Neuronal stem cell (in vitro differentiated cells): ENCODE measurements at regions not wholly inside any gene's neighbourhood (a gene's known extent, or its start where the extent isn't known, plus 50 kb on each side); places are given as distances from the start of the nearest gene placed in this dataset.

Experiments
- DNase-seq: peaks from one replicate; pipeline ENCODE4 v3.0.0-alpha.2; 2013; ENCODE audit warnings: low spot score
- H2AFZ ChIP-seq: one replicate; pipeline ENCODE4 v1.6.1; 2013; ENCODE audit warnings: mild to moderate bottlenecking, low read length, inconsistent platforms
- H2AK5ac ChIP-seq: 2 replicates; pipeline ENCODE4 v1.6.1; 2013; ENCODE audit warnings: low read depth, mild to moderate bottlenecking, inconsistent platforms, low read length, moderate library complexity, mixed read lengths
- H2BK120ac ChIP-seq: 2 replicates; pipeline ENCODE4 v1.6.1; 2013; ENCODE audit warnings: low read depth, mild to moderate bottlenecking, inconsistent platforms, low read length, moderate library complexity, mixed read lengths
- H2BK12ac ChIP-seq: one replicate; pipeline ENCODE4 v1.6.1; 2013; ENCODE audit warnings: low read length, inconsistent platforms
- H2BK15ac ChIP-seq: 2 replicates; pipeline ENCODE4 v1.6.1; 2013; ENCODE audit warnings: mild to moderate bottlenecking, low read length, inconsistent platforms, mixed read lengths
- H2BK5ac ChIP-seq: one replicate; pipeline ENCODE4 v1.6.1; 2013; ENCODE audit warnings: inconsistent platforms, mild to moderate bottlenecking, low read length, moderate library complexity
- H3K14ac ChIP-seq: one replicate; pipeline ENCODE4 v1.6.1; 2013; ENCODE audit warnings: low read length, inconsistent platforms
- H3K18ac ChIP-seq: 2 replicates; pipeline ENCODE4 v1.6.1; 2013; ENCODE audit warnings: low read length, inconsistent platforms
- H3K23ac ChIP-seq: 2 replicates; pipeline ENCODE4 v1.6.1; 2013; ENCODE audit warnings: low read depth, mild to moderate bottlenecking, mixed read lengths, low read length, inconsistent platforms; ENCODE audit not compliant: poor library complexity
- H3K27ac ChIP-seq: replicated peaks from 3 replicates; pipeline ENCODE4 v1.5.1; 2013; ENCODE audit warnings: low read length, inconsistent platforms
- H3K27me3 ChIP-seq, 3 experiments: 2 replicates each; pipeline ENCODE4 v1.6.1; 2013; ENCODE audit warnings: low read length in 3 of 3, mild to moderate bottlenecking in 2 of 3, inconsistent platforms in 1 of 3, low read depth in 1 of 3, mixed read lengths in 1 of 3, moderate library complexity in 1 of 3; ENCODE audit not compliant: control insufficient read depth in 3 of 3, insufficient read depth in 3 of 3
- H3K36me3 ChIP-seq, 2 donors: replicated peaks in 1 of 2; 2 replicates each; pipeline ENCODE4 v1.6.1; 2013; ENCODE audit warnings: low read length in 2 of 2; ENCODE audit not compliant: control insufficient read depth in 2 of 2, insufficient read depth in 2 of 2
- H3K4ac ChIP-seq: 2 replicates; pipeline ENCODE4 v1.6.1; 2013; ENCODE audit warnings: inconsistent platforms, mild to moderate bottlenecking, low read length, moderate library complexity
- H3K4me1 ChIP-seq, 2 donors: 1 replicate in 1 of 2; 2 replicates in 1 of 2; pipeline ENCODE4 v1.6.1; 2013; ENCODE audit warnings: low read length in 2 of 2, low read depth in 1 of 2; ENCODE audit not compliant: control insufficient read depth in 2 of 2, insufficient read depth in 1 of 2
- H3K4me2 ChIP-seq: one replicate; pipeline ENCODE4 v1.6.1; 2013; ENCODE audit warnings: mild to moderate bottlenecking, low read length, inconsistent platforms; ENCODE audit not compliant: insufficient read depth, poor library complexity, severe bottlenecking
- H3K4me3 ChIP-seq, 2 donors: 2 replicates each; pipeline ENCODE4 v1.5.1; 2013; ENCODE audit warnings: low read length in 2 of 2, mild to moderate bottlenecking in 2 of 2, inconsistent platforms in 1 of 2, moderate library complexity in 1 of 2
- H3K79me1 ChIP-seq: one replicate; pipeline ENCODE4 v1.6.1; 2013; ENCODE audit warnings: low read depth, mild to moderate bottlenecking, inconsistent platforms, low read length, moderate library complexity
- H3K9ac ChIP-seq: one replicate; pipeline ENCODE4 v1.6.1; 2013; ENCODE audit warnings: mild to moderate bottlenecking, low read depth, low read length, inconsistent platforms; ENCODE audit not compliant: poor library complexity
- H3K9me3 ChIP-seq, 2 donors: replicated peaks in 1 of 2; 2 replicates each; pipeline versions ENCODE3 to v1.6.1; 2013; ENCODE audit warnings: low read length in 2 of 2, mild to moderate bottlenecking in 2 of 2, inconsistent platforms in 1 of 2, low read depth in 1 of 2, mixed read lengths in 1 of 2, moderate library complexity in 1 of 2; ENCODE audit not compliant: control insufficient read depth in 2 of 2, insufficient read depth in 1 of 2
- H4K8ac ChIP-seq: one replicate; pipeline ENCODE4 v1.6.1; 2013; ENCODE audit warnings: low read depth, mild to moderate bottlenecking, inconsistent platforms, low read length, moderate library complexity
- H4K91ac ChIP-seq: one replicate; pipeline ENCODE4 v1.6.1; 2013; ENCODE audit warnings: low read length, low read depth, mild to moderate bottlenecking, inconsistent platforms; ENCODE audit not compliant: poor library complexity
- WGBS, 2 donors: extraction: QIAGEN DNeasy Blood & Tissue Kit; methylation state at CpG; one replicate each; pipeline ENCODE4 v1.1.7; 2013; ENCODE audit warnings: missing lambda C conversion rate in 2 of 2, mixed read lengths in 1 of 2; ENCODE audit not compliant: insufficient read length in 2 of 2, insufficient replicate concordance in 1 of 2; ENCODE audit errors: extremely low coverage in 2 of 2; 5-methylcytosine and 5-hydroxymethylcytosine counted together

GRCh38 chr10:42113158-42113450 lies 525.3 kb downstream of the ZNF33B start:
- Histone ChIP-seq H3K18ac (no peak overlapping the region), H3K4me2 (no peak overlapping the region), H3K36me3 (no peaks in the 10 kb centered on the region), H3K14ac (no peak overlapping the region), H2BK12ac (no peak overlapping the region), H4K8ac (no peak overlapping the region), H3K4me1 (no peaks in the 10 kb centered on the region), H3K23ac (no peak overlapping the region), H3K27ac (no peak overlapping the region), H3K27me3 (no peaks in the 10 kb centered on the region), H2BK120ac (no peak overlapping the region), H3K79me1 (no peaks in the 10 kb centered on the region), H4K91ac (no peak overlapping the region), H2BK5ac (no peak overlapping the region), H3K9ac (no peak overlapping the region), H3K9me3 (peaks cover 0 to 1% of the 10 kb centered on the region in 2 donors), H3K4ac (no peak overlapping the region), H3K4me3 (no peak overlapping the region), H2BK15ac (no peak overlapping the region), H2AFZ (no peak overlapping the region), H2AK5ac (no peak overlapping the region)
- no peak for DNase-seq
- no CpG with 5 or more reads among the region's 21 CpGs for WGBS, 2 donors

- H2BK15ac ChIP-seq, result no peak overlapping the region
- peaks cover 0 to 1% of the 10 kb centered on the region in 2 donors for H3K9me3 ChIP-seq
- no peak overlapping the region for H3K27ac ChIP-seq
- H3K18ac ChIP-seq, result no peak overlapping the region
- no peak overlapping the region for H2AFZ ChIP-seq
- H3K4ac ChIP-seq, result no peak overlapping the region
- no peak overlapping the region for H2BK120ac ChIP-seq
- WGBS, 2 donors, result no CpG with 5 or more reads among the region's 64 CpGs
- H3K14ac ChIP-seq, result no peak overlapping the region
- H3K9ac ChIP-seq, result no peak overlapping the region
- H3K27me3 ChIP-seq, result no peaks in the 10 kb centered on the region
- no peak overlapping the region for H2BK5ac ChIP-seq
- H2AK5ac ChIP-seq, result no peak overlapping the region
- H3K4me1 ChIP-seq, result no peaks in the 10 kb centered on the region
- DNase-seq, result no peak
- no peak overlapping the region for H3K4me3 ChIP-seq
- H3K36me3 ChIP-seq, result no peaks in the 10 kb centered on the region
- H4K91ac ChIP-seq, result no peak overlapping the region
- H3K23ac ChIP-seq, result no peak overlapping the region
- H2BK12ac ChIP-seq, result no peak overlapping the region
- no peak overlapping the region for H3K4me2 ChIP-seq
- no peak overlapping the region for H4K8ac ChIP-seq
- H3K79me1 ChIP-seq, result no peaks in the 10 kb centered on the region
Measured at GRCh38 chr10:42112331-42113157, 525.8 kb downstream of the ZNF33B start.

GRCh38 chr10:42111661-42112330 lies 526.6 kb downstream of the ZNF33B start:
- no CpG with 5 or more reads among the region's 43 CpGs for WGBS, 2 donors
- H2BK5ac ChIP-seq, result no peak overlapping the region

DNA sequence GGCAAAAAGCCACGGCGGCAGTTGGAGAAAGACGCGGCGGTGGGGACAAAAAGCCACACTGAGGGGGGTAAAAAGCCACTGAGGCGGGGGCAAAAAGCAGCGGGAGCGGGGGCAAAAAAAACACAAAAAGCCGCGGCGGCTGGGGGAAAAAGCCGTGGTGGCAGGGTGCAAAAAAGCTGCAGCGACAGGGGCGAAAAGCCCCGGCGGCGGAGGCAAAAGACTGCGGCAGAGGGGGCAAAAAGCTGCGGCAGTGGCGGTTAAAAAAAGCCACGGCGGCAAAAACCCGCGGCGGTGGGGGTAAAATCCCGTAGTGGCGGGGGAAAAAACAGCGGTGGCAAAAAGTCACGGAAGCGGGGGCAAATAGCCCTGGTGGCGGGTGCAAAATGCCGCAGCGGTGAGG lies 527.3 kb downstream of the ZNF33B start:
- no peak overlapping the region for H2BK12ac ChIP-seq
- H3K27ac ChIP-seq, result no peak overlapping the region
- H3K4me2 ChIP-seq, result no peak overlapping the region
- H2AFZ ChIP-seq, result no peak overlapping the region
- no peak overlapping the region for H2BK120ac ChIP-seq
- H3K18ac ChIP-seq, result no peak overlapping the region
- no peak overlapping the region for H2BK5ac ChIP-seq
- H3K27me3 ChIP-seq, result no peaks in the 10 kb centered on the region
- H4K8ac ChIP-seq, result no peak overlapping the region
- no peak overlapping the region for H3K9ac ChIP-seq
- no peak for DNase-seq
- no peaks in the 10 kb centered on the region for H3K4me1 ChIP-seq
- no peak overlapping the region for H3K23ac ChIP-seq
- no CpG with 5 or more reads among the region's 33 CpGs for WGBS, 2 donors
- no peak overlapping the region for H3K4me3 ChIP-seq
- H3K79me1 ChIP-seq, result no peaks in the 10 kb centered on the region
- H2BK15ac ChIP-seq, result no peak overlapping the region
- no peak overlapping the region for H3K14ac ChIP-seq
- H3K9me3 ChIP-seq, result peaks cover 0 to 1% of the 10 kb centered on the region in 2 donors
- H4K91ac ChIP-seq, result no peak overlapping the region
- no peak overlapping the region for H2AK5ac ChIP-seq
- no peak overlapping the region for H3K4ac ChIP-seq
- no peaks in the 10 kb centered on the region for H3K36me3 ChIP-seq

More at GRCh38 chr10:42111661-42112330, 526.6 kb downstream of the ZNF33B start:
- H3K9ac ChIP-seq, result no peak overlapping the region
- no peak overlapping the region for H3K27ac ChIP-seq
- no peak overlapping the region for H3K14ac ChIP-seq
- no peak overlapping the region for H2BK12ac ChIP-seq
- no peak overlapping the region for H2AK5ac ChIP-seq
- no peak overlapping the region for H3K18ac ChIP-seq
- H3K79me1 ChIP-seq, result no peaks in the 10 kb centered on the region
- no peaks in the 10 kb centered on the region for H3K36me3 ChIP-seq
- H3K4me3 ChIP-seq, result no peak overlapping the region
- no peak overlapping the region for H4K8ac ChIP-seq
- no peaks in the 10 kb centered on the region for H3K27me3 ChIP-seq
- H2AFZ ChIP-seq, result no peak overlapping the region
- peaks cover 0 to 1% of the 10 kb centered on the region in 2 donors for H3K9me3 ChIP-seq
- no peak overlapping the region for H3K23ac ChIP-seq
- H3K4me2 ChIP-seq, result no peak overlapping the region
- no peak overlapping the region for H2BK120ac ChIP-seq
- no peak overlapping the region for H2BK15ac ChIP-seq
- H3K4me1 ChIP-seq, result no peaks in the 10 kb centered on the region
- H3K4ac ChIP-seq, result no peak overlapping the region
- H4K91ac ChIP-seq, result no peak overlapping the region
- no peak for DNase-seq
